ENCODE measurements at regions not wholly inside any gene's neighbourhood (a gene's known extent, or its start where the extent isn't known, plus 50 kb on each side); places are given as distances from the start of the nearest gene placed in this dataset.

- DNase-seq (ENCODE audit: low spot score), result no peak
These were observed 240.4 kb upstream of the IRX2 start for GRCh38 chr5:2991884-2992283.

GRCh38 chr5:2989517-2989916, 238.0 kb upstream of the IRX2 start:
- DNase-seq (ENCODE audit: low spot score), result no peak

- no peak for DNase-seq (ENCODE audit: low spot score)
These were observed 234.8 kb upstream of the IRX2 start for GRCh38 chr5:2986301-2986700.

DNA sequence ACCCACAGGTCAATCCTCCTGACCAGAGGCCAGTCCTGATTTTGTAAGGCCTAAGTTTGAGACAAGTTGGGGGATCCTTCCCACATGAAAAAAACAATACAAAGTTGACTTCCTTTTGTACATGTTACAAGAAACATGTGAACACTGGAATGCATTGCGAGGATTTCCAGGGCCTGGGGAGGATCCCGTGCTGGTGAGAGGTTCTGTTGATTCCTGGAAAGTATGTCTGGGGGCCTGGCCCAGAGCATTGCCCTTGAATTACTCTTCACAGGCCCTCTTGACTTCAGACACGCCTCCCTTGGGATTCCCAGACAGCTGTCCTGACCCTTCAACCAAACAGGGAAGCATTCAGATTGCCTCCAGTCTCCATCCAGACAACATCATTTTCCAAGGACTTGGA, 234.2 kb upstream of the IRX2 start:
- DNase-seq (ENCODE audit: low spot score), result no peak

DNA sequence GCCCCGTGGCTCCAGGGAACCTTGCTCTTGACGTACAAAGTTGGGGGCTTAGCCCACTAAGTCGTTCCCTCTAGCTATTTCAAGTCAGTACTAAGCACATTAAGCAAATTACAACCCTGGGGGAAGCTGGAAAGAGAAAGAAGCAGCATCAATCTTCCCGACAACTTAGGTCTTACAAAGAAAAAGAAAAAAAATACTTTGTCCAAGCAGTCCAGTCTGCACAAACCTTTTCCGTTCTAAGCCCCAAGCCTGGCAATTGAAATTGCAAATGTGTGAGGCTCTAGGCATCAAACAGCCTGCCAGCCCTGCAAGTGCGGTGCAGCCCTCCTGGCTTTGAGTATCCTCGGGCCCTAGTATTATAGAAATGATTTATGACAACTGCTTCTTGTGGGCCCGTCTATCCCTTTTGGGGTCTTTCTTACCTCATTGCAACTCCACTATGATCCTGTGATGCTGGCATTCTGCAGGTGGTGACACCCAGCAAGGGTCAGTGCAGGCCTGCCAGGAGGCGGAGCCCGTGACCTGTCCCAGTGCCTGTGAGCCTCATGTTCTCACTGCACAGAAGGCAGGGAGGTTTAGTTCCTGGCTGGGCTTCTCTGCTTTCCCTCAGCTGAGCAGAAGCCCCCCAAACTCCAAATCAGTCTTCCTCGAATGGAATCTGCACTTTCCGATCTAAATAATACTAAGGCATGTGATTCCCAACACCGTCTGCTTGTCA, 232.3 kb upstream of the IRX2 start:
- DNase-seq (ENCODE audit: low spot score), result no peak

DNA sequence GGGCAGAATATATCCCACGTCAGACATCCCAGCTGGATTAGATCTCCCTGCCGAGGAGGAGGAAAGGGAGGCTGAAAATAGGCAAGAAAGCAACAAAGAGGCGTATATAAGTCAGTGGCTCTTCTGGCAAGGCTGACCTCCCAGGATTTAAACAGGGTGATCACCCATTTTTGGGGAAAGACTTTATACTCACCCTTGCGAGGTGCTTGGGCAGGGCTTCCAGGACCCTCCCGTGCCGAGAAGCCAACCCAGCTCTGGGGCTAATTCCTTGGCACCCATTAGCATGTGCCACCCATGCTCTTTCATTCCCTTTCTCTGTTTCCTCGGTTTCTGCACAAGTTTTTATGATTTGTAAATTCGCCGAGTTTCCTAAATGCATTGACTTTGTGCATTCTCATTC, 230.2 kb upstream of the IRX2 start:
- DNase-seq (ENCODE audit: low spot score), result no peak

GRCh38 chr5:2981035-2981434, 229.6 kb upstream of the IRX2 start:
- no peak for DNase-seq (ENCODE audit: low spot score)

DNA sequence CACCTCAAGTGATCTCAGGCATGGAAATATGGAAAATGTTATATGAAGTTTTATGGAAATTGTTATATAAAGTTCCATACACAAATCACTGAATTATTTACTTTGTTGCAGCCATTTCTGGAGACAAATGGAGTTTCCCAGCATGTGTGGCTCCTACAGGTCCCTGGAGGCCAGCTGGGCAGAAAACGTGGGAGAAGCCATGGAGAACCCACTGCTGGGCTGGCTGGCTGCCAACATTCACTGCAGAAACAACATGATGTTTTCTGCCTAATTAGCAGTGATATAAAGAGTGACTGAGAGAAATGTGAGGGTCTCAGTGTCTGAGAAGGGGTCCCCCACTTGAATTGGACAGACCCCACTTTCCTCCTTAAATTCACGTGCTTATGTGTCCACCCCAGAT, 208.8 kb upstream of the IRX2 start:
- DNase-seq (ENCODE audit: low spot score), result no peak

- no peak for DNase-seq (ENCODE audit: low spot score)
These were observed 207.5 kb upstream of the IRX2 start for GRCh38 chr5:2958976-2959375.

DNA sequence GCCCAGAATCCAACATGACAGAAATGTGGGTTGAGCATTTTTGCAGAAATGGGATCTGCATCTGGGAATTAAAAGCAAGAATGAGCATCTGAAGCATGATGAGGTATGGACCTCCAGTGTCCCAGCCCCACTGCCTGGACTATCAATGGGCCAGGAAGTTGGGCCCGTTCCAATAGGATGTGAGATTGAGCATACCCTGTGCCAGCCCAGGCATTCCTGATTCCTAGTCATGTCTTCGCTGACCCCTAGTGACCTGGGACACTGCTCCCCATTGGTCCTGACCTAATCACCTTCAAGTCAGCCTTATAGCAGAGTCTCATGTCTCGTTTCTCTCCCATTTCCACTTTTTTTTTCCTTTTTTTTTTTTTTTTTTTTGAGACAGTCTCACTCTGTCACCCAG, 197.4 kb upstream of the IRX2 start:
- no peak for DNase-seq (ENCODE audit: low spot score)

- no peak for DNase-seq (ENCODE audit: low spot score)
These were observed 194.8 kb upstream of the IRX2 start for GRCh38 chr5:2946315-2946714.

DNA sequence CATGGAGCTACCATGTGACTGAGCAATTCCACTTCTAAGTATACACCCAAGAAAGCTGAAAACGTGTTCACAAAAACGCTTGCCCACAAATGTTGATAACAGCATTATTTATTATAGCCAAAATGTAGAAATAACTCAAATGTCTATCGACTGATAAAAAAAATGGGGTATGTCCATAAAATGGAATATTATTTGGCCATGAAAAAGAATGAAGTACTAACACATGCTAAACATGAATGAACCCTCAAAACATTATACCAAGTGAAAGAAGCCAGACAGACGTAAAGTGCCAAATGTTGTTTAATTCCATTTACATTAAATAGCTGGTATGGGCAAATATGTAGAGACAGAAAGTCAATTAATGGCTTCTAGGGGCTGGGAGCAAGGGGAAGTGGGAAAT, 184.9 kb upstream of the IRX2 start:
- no peak for DNase-seq (ENCODE audit: low spot score)

DNA sequence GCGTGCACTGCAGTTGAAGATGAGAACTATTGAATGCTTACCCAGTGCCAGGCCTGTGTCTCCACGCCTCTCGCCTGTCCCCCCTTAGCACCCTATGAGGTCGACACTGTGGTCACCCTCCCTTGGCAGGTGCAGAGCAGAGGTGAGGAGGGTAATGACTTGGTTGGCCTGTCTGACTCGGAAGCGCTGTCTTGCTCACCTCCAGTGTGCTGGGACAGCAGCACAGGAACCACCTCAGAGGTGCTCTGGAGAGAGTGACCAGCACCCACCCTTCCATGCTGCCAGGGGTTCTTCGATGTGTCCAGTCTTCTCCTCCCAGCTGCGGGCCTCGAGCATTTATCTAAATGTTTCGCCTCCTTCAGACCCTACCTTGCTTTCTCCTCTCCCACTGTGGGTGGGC, 178.3 kb upstream of the IRX2 start:
- DNase-seq (ENCODE audit: low spot score), result no peak

DNA sequence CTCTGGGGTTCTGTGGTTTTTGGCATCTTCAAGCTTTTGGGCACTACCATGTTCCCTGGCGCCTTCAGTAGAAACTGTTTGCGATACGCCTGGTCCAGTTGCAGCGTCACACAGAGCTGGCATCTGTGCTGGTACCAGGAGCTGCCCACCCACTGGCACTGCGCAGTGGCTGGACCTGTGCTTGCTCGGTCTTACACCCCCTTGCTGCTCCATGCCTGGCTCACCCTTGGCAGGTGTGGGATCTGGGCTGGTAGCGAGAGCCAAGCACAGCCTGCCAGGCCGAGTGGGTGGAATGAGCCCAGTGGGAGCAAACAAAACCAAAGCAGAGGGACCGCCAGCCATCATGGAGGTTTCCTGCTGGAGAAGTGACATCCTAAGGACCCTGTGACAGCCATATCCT, 170.2 kb upstream of the IRX2 start:
- DNase-seq (ENCODE audit: low spot score), result no peak

- no peak for DNase-seq (ENCODE audit: low spot score)
These were observed 169.7 kb upstream of the IRX2 start for GRCh38 chr5:2921176-2921575.

GRCh38 chr5:2920312-2920711, 168.8 kb upstream of the IRX2 start:
- DNase-seq (ENCODE audit: low spot score), result no peak

GRCh38 chr5:2919310-2920018, 168.0 kb upstream of the IRX2 start:
- no peak for DNase-seq (ENCODE audit: low spot score)

DNA sequence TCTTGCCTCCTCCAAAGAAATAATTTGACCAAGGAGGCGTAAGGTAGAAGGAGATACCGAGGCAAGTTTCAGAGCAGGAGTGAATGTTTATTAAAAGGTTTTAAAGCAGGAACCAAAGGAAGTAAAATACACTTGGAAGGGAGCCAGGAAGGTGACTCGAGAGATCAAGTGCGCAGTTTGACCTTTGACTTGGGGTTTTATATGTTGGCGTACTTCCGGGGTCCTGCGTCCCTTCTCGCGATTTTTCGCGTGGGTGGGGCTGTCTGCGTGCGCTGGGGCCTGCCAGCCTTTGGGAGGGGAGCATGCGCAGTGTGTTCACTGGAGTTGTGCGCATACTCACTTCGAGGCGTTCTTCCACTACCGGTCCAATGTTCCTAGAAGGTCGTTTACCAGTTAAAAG, 166.0 kb upstream of the IRX2 start:
- no peak for DNase-seq (ENCODE audit: low spot score)

DNA sequence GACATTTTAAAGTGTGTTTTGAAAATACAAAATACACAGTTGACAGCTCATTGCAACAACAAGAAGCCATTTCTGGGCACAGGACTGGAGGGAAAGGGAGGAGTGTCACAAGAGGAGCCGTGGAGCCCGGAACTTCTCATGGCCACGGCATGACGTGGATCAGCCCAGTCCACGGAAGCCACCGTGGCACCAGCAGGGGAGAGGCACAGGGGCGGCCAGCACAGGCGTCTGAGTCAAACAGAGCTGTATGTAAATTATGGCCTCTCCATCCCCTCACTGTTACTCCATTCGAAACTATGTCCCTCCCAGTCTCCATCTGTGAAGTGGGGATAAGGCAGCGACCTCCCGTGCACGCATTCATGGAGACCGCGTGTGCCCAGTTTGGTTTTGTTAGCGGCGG, 165.6 kb upstream of the IRX2 start:
- DNase-seq (ENCODE audit: low spot score), result no peak

DNA sequence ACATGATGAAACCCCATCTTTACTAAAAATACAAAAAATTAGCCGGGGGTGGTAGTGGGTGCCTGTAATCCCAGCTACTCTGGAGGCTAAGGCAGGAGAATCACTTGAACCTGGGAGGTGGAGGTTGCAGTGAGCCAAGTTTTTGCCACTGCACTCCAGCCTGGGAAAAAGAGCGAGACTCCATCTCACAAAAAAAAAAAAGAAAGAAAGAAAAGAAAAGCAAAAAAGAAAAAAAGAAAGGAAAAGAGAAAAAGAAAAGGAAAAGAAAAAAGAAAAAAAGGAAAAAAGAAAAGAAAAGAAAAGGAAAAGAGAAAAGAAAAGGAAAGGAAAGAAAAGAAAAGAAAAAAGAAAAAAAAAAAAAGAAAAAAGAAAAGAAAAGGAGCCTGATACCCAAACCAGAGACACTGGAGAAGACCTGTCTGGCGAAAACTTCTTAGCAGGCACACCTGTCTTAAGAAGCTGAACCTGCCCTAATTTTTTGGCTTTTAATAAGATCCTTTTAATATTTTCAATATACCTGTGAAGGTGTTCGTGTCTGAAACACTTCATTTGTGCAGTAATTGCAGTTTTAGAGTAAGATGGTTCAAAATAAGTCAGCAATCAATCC, 164.7 kb upstream of the IRX2 start:
- no peak for DNase-seq (ENCODE audit: low spot score)

DNA sequence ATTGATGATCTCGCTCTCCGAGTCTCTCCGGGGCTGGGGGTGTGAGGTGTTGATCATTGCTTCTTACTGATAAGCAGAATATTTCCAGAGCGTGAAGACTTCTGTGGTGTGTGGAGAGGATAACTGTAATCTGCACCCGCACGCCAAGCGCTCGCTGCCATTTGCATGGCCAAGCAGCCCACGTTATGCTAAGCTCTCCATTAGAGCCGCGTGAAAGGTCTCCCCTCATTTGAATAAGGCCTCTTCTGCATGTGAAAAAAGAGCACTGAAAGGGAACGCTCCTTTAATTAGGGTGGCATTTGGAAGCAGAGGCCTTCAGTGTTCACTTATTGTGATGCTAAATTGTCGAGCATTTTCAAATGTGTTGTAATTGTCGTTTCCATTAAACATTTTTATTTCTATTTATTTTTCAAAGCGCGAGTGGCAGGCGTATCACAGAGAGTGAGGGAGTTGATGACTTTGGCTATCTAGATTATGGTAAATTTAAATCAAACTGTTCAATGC, 163.6 kb upstream of the IRX2 start:
- DNase-seq (ENCODE audit: low spot score), result no peak

GRCh38 chr5:2914022-2914661, 162.7 kb upstream of the IRX2 start:
- DNase-seq (ENCODE audit: low spot score), result no peak

DNA sequence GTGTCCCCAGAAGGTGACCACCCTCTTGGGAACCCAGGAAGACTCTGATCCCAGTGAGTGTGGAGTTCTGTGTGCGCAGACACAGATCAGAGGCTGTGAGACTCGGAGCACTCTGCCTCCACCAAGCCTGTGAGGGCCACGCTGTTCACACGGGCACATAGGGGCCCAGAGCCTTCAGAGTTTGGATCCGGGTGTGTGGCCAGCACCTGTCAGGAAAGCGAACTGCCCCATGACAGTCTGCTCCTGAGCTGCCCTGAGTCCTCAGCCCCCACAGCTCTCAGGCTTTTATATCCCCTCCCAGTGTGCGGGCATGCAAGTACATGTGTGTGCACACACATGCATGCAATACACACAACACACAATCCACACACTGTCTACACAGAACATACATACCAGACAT, 161.8 kb upstream of the IRX2 start:
- no peak for DNase-seq (ENCODE audit: low spot score)

Data from GM03348 (cell line).